ENCODE measurements at regions not wholly inside any gene's neighbourhood (a gene's known extent, or its start where the extent isn't known, plus 50 kb on each side); places are given as distances from the start of the nearest gene placed in this dataset.
"Not testable (repeated sequence)": the region's sequence is repeated elsewhere in the genome, so short reads cannot be mapped to it uniquely, and the experiment has no call there.

DNA sequence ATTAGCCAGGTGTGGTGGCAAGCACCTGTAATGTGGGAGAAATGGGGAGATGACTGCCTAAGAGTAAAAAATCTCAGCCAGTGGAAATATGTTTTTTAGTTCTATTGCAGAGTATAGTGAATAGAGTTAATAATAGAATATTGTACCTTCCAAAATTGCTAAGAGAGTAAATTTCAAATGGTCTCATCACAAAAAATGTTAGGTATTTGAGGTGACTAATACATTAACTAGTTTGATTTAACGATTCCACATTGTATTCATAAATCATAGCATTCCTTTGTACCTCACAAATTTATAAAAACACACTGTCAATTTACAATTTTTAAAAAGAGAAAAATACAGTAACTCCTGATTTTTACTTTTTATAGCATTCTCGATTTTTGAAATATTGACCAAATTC, 681.5 kb upstream of the EPHA5 start:
- no peak for ATAC-seq (ENCODE audit: poor library complexity)
- DNase-seq: no peak
- intact Hi-C loops (cut with DNase I): no loop called here

DNA sequence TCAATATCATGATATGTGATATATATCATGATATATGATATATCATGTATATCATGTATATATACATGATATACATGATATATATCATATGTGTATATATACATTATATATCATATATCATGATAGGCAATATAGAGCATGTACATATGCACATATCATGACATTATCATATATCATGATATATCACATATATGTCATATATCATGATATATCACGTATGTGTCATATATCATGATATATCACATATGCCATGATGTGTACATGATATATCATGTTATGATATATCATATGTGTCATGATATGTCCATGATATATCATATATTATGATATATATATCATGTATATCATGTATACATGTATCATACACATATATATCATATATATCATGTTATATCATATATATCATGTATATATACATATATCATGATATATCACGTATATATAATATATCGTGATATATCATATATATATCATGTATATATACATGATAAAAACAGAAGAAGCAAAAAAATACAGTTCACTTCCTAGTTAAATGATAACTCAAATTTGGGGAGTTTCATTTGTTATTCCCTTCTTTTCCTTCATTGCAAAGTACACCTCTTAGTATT, 670.1 kb upstream of the EPHA5 start:
- DNase-seq (no peak), ATAC-seq (ENCODE audit: poor library complexity) (no peak)
- intact Hi-C loops (cut with DNase I): no loop called here

DNA sequence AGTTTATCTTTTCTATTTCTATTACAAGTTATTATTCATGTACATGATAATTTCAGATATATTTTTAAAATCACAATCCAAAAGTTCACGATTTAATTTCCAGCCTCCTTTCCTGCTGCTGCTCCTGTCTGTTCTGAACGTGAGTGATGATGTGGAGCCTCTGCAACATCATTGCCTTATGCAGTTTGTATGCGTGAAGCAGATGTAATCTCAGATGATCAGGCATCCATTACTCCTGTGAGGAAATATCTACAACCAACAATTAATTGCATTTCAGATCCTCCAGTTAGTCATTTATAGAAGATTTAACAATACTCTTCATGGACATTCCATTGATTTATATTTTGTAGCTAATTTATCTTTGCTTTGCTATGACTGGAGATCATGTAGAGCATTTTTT, 668.7 kb upstream of the EPHA5 start:
- intact Hi-C loops (cut with DNase I): no loop called here
- ATAC-seq (ENCODE audit: poor library complexity) (no peak), DNase-seq (no peak)

DNA sequence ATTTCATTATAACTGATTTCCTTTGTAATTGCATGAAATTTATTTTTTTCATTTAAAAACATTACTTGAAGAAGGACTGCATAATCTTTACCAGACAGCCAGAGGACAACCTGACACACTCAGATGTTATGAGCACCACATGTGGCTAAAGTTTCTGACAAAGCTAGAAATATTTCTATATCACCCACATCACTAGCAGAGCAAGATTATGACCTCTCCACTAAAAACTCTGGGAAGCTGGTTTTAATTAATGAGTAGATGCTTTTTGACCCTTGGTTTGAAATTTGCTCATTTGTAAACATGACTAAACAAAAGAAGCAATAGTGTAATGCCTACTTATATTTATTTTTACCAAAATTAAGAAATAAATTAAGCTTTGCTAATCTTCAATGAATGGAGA, 661.5 kb upstream of the EPHA5 start:
- no peak for ATAC-seq (ENCODE audit: poor library complexity)
- intact Hi-C loops (cut with DNase I): no loop called here
- DNase-seq: no peak

DNA sequence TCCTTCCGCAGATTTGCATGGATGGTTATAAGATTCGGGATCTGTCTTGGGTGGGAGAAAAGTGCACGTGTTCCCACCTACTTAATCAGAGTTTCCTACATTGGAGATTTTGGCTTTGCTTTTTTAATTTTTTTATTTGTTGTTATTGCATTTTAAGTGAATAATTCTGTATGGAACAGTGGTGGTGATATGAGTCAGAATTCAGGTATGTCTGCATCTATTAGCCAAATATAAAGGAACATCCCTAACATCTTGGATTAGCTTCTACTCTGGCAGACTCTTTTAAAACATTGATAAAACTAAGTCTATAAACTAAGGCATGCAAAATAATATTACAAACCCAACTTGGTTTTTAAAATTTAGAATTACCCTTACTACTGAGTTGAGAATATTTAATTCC, 659.8 kb upstream of the EPHA5 start:
- ATAC-seq (ENCODE audit: poor library complexity): no peak

DNA sequence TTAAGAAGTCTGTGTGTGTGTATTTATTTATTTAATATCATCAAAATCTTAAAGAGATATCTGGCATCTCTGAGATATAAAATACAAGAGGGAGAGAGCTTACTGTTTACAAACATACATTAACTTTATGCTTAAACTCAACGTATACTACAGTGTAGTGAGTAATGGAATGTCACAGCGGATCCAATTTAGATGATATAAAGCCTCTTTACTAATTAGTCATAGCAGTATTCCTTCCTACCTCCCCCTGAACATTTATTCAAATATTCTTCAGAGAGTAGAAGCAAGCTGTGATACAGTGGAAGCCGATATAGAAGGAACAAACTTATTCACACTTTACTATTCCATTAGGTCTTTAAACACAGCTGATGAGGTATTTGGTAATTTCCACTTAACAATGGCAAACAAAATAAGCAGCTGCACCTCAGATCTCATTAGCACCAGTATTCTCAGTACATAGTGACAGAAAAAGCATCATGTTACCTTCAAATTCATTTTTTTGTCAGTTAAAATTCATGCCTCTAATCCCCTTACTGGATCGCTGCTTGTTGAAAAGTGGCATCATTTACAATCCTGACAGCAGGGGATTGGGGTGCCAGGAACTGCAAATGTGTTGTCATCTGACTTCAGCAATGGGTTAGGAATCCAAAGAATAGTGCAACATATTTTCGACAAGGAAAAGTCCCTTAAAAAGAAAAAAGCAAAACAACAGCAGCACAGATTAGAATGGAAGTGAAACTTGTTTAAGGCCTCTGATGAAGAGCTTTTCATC, 658.7 kb upstream of the EPHA5 start:
- ATAC-seq (ENCODE audit: poor library complexity) (no peak), DNase-seq (no peak)
- intact Hi-C loops (cut with DNase I): no loop called here

More for the DNA sequence above, 659.8 kb upstream of the EPHA5 start:
- DNase-seq: no peak
- intact Hi-C loops (cut with DNase I): no loop called here

DNA sequence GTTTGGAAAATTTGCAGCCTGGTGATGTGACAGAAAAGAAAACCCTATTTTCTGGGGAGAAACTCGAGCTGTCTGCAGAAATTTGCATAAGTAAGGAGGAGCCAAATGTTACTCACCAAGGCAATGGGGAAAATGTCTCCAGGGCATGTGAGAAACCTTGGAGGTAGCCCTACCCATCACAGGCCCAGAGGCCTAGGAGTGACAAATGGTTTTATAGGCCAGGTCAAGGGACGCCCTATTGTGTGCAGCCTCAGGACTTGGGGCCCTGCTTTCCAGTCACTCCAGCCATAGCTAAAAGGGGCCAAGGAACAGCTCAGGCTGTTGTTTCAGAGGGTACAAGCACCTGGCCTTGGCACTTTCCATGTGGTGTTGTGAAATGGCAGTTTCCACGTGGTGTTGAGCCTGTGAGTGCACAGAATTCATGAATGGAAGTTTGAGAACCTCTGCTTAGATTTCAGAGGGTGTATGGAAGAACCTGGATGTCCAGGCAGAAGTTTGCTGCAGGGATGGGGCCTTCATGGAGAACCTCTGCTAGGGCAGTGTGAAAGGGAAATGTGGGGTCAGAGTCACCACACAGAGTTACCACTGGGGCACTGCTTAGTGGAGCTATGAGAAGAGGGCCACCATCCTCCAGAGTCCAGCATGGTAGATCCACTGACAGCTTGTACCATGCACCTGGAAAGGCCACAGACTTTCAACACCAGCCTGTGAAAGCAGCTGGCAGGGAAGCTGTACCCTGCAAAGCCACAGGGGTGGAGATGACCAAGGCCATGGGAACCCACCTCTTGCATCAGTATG, 637.6 kb upstream of the EPHA5 start:
- no peak for DNase-seq
- intact Hi-C loops (cut with DNase I): no loop called here
- no peak for ATAC-seq (ENCODE audit: poor library complexity)

DNA sequence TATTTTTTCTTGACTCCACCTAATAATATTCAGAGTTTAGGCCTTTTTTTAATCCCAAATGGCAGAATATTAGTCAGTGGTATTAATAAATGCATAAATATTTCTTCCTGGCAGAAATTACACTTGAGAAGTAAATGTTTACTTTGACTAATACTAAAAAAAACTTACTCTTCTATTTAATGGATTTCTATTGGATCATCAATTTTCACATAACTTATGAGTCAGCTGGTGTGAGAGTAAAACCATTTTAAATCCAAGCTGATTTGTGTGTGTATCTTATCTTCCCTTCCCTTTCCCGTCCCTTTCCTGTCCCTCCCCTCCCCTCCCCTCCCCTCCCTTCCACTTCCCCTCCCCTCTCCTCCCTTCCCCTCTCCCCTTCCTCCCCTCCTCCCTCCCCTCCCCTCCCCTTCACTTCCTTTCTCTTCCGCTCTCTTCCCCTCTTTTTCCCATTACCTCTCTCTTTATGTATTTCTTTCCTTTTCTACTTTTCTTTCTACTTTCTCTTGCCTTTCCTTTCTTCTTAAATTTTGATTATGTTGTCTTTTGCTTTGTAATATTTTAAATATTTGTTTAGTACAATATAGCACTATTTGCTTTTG, 630.1 kb upstream of the EPHA5 start:
- ATAC-seq (ENCODE audit: poor library complexity) (no peak), DNase-seq (no peak)
- intact Hi-C loops (cut with DNase I): no loop called here

DNA sequence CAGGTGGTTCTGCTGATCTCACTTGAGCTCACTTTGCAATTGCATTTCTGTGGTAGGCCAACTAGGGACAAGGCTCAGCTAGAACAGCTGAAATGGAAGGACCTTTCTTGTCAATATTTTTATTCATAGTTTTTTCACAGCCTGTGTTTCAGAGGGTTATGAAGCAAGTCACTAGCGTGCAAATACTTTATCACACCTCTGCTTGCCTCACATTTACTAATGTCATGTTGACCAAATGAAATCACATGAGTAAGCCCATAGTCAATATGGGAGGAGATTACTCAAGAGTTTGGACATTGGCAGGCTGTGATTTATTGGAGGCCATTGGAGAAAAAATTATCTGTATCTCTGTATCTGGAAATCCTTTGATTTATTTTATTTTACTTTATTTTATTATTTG, 628.3 kb upstream of the EPHA5 start:
- no peak for DNase-seq

DNA sequence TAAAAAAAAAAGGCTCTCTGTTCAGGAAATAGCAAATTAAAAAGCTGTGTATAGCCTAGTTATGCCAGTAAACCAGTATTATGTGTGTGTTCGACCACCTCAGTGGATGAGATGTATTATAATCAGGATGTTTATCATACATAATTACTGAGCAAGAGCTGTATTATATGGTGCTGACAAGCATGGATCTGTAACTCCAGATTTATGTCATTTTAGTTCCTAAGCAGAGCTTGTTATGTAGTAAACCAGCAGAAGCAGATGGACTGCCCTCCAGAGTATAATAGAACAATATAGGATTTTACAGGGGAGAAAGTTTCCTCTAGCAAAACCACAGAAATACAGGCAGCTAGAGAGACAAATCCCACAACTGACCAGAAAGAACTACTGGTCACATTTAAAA, 627.4 kb upstream of the EPHA5 start:
- intact Hi-C loops (cut with DNase I): no loop called here
- ATAC-seq (ENCODE audit: poor library complexity) (no peak), DNase-seq (no peak)

More for the DNA sequence above, 628.3 kb upstream of the EPHA5 start:
- intact Hi-C loops (cut with DNase I): no loop called here
- no peak for ATAC-seq (ENCODE audit: poor library complexity)

DNA sequence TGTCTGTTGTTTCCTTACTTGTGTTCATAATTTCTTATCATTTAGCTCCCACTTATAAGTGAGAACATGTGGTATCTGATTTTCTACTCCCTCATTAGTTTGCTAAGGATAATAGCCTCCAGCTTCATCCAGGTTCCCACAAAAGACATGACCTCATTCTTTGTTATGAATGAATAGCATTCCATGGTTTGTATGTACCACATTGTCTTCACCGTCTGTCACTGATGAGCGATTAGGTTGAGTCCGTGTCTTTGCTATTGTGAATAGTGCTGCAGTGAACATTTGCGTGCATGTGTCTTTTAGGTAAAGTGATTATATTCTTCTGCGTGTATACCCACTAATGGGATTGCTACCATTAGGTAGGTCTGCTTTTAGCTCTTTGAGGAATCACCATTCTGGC, 624.3 kb upstream of the EPHA5 start:
- DNase-seq (no peak), ATAC-seq (ENCODE audit: poor library complexity) (no peak)
- intact Hi-C loops (cut with DNase I): no loop called here

DNA sequence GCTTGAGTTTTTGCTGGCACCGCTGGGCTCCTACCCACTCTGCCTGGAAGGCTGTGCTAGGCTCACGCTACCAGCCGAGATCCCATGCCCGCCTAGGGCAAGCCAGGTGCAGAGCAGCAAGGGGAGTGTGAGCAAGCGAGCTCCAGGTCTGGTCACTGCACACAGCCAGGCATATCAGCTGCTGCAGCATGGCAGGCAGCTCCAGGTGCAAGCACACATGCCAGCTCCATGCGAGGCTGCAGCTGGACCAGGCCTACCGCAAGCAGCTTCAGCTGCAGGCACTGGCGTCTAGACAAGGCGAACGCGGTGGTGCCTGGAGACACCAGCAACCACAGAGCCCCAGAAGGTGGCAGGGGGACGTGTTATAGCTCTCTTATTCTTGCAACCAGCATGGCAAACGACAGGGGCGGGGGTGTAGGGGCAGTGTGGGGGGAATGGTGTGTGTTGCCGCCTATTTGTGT, 614.7 kb upstream of the EPHA5 start:
- ATAC-seq (ENCODE audit: poor library complexity) (no peak), DNase-seq (no peak)
- intact Hi-C loops (cut with DNase I): no loop called here

DNA sequence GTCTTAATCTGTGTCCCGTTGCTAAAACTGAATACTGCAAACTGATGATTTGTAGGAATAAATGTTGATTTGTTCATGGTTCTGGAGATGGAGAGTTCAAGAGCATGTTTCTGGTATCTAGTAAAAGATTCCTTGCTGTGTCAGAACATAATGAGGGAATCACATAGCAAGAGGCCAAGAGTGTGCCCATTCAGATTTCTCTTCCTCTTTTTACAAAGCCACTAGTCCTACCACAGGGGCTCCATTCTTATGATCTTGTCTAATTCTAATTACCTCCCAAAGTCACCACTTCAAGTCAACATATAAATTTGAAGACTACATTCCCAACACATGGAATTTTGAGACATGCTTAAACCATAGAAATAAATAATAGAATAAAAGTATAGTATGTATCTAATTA, 608.8 kb upstream of the EPHA5 start:
- no peak for DNase-seq
- ATAC-seq (ENCODE audit: poor library complexity): no peak
- intact Hi-C loops (cut with DNase I): no loop called here

DNA sequence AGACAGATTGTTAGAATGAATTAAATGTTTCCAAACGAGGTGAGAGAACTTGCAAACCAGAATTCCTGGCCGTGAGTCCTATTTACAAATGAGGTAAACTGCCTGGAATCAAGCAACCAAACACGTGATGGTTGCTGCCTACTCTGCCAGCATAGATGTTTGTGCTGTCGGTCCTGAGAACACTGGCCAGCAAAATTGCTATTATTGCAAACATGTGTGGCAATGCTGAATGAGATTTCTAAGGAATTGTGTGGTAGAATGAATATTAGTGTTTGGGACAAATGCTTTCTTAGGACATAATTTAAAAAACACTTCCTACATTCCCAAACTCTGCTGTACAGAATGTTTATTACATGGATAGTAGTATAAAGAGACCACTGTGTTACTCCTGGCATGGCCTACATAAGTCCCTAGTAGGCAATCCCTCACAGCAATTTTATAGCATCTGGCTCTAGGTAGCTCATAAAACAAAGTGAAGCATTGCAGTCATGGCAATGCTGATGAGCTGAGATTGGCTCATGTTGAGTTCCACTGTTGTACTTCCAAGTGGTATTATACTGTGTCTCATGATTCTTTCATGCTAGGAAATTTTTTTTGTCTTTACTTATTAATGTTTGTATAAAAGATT, 605.2 kb upstream of the EPHA5 start:
- intact Hi-C loops (cut with DNase I): no loop called here
- no peak for ATAC-seq (ENCODE audit: poor library complexity)
- no peak for DNase-seq

DNA sequence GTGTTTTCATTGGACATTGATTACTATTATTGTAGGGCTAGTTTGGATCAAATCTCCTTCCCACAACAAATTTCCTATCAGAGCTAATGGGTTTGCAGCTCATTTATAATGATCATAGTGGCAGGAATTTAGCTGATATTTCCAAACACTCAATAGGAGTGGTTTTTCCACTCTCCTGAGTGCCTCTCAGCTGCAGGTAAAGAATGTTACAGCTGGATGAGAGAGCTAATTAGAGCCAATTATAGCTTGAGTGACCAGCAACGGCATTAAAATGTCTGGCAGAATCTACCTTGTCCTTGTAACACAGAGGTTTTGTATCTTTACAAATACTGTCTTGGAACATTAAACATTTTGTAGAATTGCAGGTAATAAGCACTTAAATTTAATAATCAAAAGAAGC, 602.8 kb upstream of the EPHA5 start:
- DNase-seq: no peak
- no peak for ATAC-seq (ENCODE audit: poor library complexity)
- intact Hi-C loops (cut with DNase I): no loop called here

DNA sequence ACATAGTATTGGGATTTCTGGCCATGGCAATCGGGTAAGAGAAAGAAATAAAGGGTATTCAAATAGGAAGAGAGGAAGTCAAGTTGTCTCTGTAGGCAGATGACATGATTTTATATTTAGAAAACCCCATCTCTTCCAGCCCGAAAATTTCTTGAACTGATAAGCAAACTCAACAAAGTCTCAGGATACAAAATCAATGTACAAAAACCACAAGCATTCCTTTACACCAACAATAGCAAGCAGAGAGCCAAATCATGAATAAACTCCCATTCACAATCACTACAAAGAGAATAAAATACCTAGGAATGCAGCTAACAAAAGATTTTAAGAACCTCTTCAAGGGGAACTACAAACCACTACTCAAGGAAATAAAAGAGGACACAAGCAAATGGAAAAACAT, 600.1 kb upstream of the EPHA5 start:
- DNase-seq; intact Hi-C loops (cut with DNase I); ATAC-seq (ENCODE audit: poor library complexity): not testable (repeated sequence)

DNA sequence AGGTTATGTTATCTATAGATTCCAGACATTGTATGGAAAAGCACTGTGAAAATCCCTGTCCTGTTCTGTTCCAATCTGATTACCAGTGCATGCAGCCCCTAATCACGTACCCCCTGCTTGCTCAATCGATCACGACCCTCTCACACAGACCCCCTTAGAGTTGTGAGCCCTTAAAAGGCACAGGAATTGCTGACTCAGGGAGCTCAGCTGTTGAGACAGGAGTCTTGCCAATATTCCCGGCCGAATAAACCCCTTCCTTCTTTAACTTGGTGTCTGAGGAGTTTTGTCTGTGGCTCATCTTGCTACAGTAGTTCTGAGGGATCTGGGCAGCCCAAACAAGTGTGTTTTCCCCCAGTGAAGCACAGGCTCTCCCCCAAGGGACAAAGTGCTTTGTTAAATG, 596.3 kb upstream of the EPHA5 start:
- DNase-seq; ATAC-seq (ENCODE audit: poor library complexity); intact Hi-C loops (cut with DNase I): not testable (repeated sequence)

DNA sequence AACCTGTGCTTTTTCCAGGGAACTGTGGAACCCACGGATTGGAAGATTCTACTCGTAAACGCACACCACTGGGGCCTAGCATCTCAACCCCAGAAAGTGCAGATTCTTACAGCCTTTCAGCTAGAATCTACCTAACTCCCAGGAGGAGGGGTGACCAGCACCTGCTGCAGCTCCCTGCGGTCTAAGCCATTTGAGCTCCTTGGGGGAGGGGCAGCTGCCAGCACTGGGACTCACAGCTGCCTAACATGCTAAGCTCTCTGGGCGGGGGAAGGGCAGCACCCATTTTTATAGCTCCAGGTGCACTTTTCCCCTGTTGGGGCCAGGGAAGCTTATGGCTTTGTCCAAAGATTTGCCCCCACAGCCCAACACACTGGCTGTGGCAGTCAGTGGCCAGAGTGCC, 595.7 kb upstream of the EPHA5 start:
- intact Hi-C loops (cut with DNase I): no loop called here
- ATAC-seq (ENCODE audit: poor library complexity): no peak
- no peak for DNase-seq

DNA sequence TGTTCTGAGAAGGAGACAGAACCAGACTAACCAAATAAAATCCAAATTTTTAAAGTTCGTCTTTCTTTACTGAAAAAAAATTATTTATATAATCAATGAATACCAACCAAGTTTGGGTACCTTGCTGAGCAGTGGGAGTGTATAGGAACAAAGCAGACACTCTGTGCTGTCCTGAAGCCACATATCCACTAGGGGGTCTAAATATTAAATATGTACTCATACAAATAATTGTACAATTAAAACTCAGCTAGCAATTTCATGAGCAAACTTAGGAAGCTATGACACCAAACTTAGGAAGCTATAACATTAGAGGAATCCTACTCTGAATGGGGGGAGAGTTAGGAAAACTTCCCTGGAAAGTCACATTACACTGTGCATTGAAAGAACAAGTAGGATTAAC, 582.0 kb upstream of the EPHA5 start:
- no peak for ATAC-seq (ENCODE audit: poor library complexity)
- intact Hi-C loops (cut with DNase I): no loop called here
- DNase-seq: no peak

All from Right ventricle myocardium superior (tissue), 1 donor.